GM21390 (cell line): ENCODE measurements at regions not wholly inside any gene's neighbourhood (a gene's known extent, or its start where the extent isn't known, plus 50 kb on each side); places are given as distances from the start of the nearest gene placed in this dataset.

ENCODE experiments used
- ATAC-seq: cut with Tn5 transposase; IDR thresholded peaks from one replicate; pipeline ENCODE4 v1.9.1; 2021; ENCODE audit not compliant: unreplicated experiment

GRCh38 chr12:107223821-107224220, 130.5 kb upstream of the CRY1 start:
- ATAC-seq = no peak

GRCh38 chr12:107225635-107226034, 132.3 kb upstream of the CRY1 start:
- ATAC-seq = no peak

DNA sequence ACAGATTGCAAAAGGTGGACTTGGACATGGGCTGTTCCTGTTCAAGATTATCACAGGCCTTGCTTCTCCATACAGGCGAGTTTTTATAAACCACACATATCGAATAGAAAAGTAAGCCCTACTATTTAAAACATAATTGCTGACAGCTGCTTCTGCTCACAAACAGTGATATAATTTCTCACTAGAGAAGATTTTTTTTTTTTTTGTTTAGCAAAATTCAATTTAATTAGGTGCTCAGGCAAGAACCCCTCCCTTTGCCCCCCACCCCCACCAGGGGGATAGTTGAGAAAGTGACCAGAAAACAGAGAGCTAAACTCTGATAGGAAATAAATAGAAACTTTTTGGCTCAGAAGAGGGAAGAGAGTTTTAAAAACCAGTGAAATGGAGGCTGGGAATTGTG, 132.8 kb upstream of the CRY1 start:
- no peak for ATAC-seq

DNA sequence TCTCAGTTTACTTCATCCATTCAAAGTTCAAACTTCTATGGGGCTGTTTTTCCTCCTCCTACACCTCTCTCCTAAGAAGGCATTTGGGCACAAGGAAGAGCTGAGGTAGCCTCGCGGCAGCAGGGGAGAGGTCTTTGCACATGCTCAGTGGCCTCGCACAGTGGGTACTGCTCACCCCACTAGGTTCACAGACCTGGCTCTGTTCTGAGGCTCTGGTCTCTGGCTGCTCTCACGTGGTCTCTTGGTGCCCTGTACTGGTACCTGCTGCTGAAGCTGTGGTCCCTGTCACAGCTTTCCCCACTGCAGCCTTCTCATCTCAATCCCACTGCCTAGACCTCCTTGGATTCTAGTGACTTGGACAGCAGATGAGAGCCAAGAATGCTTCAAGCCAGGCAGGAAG, 134.7 kb upstream of the CRY1 start:
- no peak for ATAC-seq

- no peak for ATAC-seq
Observed at GRCh38 chr12:107229827-107230226, 136.5 kb upstream of the CRY1 start.

GRCh38 chr12:107231303-107231702, 138.0 kb upstream of the CRY1 start:
- no peak for ATAC-seq

- ATAC-seq = no peak
Observed at GRCh38 chr12:107233551-107233950, 140.2 kb upstream of the CRY1 start.

DNA sequence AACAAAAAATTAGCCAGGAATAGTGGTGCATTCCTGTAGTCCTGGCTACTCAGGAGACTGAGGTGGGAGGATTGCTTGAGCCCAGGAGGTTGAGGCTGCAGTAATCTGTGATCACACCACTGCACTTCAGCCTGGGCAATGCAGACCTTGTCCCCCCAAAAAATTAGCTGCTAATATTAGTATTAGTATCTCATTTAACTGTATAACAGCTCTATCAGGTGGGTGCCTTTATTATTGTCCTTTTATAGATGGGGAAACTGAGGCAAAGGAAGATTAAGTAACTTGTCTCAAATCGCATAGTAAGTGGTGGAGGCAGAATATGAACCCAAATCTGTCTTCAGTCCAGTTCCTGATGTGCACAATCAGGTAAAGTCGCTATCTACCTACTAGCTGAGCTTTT, 142.3 kb upstream of the CRY1 start:
- ATAC-seq = no peak

DNA sequence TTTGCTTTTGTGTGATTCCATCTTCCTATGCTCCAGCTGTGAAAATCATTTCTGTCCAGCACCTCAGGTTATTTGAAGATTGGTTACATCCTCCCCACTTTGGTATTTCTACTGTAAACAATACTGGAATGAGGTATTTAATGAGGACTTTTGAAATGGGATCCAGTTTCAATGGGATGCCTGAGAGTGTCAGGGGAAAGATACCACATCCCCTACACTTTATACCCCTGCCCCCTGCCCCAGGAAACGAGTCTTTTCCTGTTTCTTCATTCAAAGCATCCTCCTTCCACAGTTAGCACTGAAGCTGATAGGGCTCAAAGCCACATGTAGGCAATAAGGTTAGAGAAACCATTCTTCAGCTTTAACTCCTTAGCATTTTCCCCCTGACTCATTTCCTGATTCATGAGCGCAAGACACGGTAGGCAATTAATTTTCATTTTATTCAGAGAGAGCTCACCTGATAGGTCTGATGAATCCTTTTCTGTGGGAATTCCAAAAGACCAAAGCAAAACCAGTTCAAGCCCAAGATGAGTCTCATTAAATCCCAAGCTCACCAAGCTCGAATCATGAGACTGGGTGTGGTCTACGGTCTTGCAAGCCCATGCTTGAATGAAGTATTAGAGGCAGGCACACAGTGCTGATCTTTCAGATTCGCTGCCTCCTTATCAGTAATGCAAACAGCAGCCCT, 143.6 kb upstream of the CRY1 start:
- no peak for ATAC-seq

- ATAC-seq = no peak
Observed at GRCh38 chr12:107238296-107238695, 144.9 kb upstream of the CRY1 start.

GRCh38 chr12:107241411-107241810, 148.1 kb upstream of the CRY1 start:
- no peak for ATAC-seq

GRCh38 chr12:107242189-107242588, 148.8 kb upstream of the CRY1 start:
- ATAC-seq = no peak

GRCh38 chr12:107243341-107243740, 150.0 kb upstream of the CRY1 start:
- no peak for ATAC-seq

DNA sequence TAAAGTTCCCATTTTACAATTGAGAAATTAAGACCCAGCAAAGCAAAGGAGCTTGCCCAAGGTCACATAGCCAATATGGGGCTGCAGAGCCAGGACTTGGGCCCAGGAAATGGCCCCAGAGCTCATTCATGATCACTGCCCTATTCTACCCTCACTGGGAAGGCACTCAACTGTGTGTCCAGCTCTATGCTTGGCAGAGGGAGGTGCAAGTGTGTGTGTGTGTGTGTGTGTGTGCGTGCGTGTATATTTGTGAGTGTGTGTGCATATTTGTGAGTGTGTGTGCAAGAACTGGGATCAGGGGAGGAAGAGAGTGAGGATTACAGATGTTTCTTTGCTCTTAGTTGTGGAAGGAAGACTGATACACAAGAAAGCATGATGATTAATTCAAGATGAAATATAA, 151.2 kb upstream of the CRY1 start:
- no peak for ATAC-seq

DNA sequence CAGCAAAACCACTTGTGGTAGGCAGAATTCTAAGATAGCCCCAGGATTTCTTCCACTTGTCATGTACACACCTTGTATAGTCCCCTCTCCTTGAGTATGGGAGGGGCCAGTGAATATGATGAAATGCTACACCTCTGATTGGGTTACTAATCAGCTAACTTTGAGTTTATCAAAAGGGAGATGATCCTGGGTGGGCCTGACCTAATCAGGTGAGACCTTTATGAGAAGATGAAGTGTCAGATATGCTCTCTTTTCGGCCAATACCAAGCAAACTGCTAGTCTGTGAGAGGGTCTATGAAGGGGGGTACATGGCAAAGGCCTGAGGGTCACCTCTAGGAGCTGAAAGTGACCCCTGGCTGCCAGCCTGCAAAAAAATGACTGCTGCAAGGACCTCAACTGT, 154.3 kb upstream of the CRY1 start:
- no peak for ATAC-seq

DNA sequence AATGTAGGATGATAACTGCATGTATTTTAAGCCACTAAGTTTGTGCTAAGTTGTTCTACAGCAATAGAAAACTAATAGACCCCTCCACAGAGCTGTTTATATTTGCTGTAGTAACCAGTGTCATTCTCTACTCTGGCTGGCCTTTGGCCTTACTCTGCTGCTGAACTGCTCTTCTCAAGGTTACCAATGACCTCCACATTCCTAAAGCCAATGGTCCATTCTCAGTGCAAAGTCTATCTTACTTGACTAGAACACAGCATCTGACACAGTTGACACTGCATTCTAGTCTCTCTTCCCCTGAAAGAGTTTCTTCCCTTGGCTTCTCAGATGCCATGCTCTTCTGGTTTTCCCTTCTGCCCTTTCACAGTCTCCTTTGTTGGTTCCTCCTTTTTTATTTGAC, 154.8 kb upstream of the CRY1 start:
- ATAC-seq = no peak

DNA sequence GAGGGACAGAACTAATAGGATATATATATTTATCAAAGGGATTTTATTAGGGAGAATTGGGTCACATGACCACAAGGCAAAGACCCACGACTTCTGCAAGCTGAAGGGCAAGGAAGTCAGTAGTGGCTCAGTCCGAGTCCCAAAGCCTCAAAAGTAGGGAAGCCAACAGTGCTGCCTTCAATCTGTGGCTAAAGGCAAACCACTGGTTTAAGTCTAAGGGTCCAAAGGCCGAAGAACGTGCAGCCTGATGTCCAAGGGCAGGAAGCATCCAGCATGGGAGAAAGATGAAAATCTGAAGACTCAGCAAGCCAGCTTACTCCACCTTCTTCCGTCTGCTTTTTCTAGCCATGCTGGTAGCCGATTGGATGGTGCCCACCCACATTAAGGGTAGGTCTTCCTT, 157.9 kb upstream of the CRY1 start:
- no peak for ATAC-seq

DNA sequence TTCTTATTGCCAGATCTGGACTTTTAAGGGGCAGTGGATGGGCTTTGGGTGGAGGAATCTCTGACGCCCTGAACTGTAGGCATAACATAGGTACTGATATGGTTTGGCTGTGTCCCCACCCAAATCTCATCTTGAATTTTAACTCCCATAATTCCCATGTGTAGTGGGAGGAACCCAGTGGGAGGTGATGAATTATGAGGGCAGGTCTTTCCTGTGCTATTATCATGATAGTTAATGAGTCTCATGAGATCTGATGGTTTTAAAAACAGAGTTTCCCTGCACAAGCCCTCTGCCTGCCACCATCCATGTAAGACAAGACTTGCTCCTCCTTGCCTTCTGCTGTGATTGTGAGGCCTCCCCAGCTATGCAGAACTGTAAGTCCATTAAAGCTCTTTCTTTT, 160.0 kb upstream of the CRY1 start:
- no peak for ATAC-seq

DNA sequence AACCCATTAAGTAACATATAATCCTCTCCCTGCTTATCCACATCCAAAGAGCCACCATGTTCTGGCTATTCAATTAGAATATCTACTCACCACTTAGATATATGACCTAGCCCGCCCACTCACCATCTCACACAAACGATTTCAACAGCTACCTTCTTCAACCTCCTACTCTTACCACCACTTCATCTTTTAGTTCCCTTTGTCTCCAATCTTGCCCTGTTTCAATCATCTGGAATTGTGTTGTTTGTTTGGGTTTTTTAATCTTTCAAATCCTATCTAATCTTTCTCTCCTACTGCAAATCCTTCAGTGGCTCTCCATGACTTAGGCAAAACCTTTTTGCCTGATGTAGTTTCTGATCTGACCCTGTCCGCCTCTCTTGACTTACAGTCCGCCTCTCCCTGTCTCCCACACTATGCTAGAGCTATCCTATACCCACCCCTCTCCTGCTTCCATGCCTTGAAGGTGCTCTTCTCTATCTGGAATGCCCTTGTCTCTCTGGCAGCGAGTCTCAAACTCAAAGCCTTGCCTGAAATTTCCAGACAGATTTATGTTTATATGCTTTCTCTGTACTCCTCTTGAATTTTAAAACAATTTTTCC, 161.0 kb upstream of the CRY1 start:
- ATAC-seq = no peak

DNA sequence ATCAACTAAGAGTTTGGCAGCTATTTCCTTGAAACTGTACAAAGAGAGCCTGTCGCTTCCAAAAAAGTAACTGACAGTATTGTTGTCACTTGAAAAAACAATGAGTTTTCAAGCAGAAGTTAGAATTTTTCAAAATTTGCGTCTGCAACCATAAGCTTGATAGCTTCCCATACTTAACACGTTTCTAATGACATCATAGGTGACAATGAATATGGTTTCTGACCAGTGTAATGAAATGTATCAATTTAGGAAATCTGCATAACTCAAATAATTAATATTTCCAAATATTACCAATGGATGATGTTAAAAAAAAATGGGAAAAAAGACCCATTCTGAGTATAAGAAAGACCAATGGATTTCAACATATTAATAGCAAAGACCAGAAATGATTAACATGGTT, 165.4 kb upstream of the CRY1 start:
- no peak for ATAC-seq

- ATAC-seq = no peak
Observed at GRCh38 chr12:107263980-107264379, 170.6 kb upstream of the CRY1 start.

DNA sequence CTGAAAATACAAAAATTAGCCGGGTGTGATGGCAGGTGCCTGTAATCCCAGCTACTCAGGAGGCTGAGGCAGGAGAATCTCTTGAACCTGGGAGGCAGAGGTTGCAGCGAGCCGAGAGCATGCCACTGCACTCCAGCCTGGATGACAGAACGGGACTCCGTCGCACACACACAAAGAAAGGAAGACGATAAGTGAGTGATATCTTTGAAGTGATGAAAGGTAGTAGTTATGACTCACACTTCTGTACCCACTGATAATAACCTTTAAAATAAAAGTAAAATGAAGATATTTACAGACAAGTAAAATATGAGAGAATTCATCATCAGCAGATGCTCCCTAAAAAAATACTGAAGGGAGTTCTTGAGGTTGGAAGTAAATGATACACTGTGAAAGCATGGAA, 171.3 kb upstream of the CRY1 start:
- no peak for ATAC-seq

- ATAC-seq = no peak
Observed at GRCh38 chr12:107267604-107268003, 174.3 kb upstream of the CRY1 start.
